Limb (tissue), 2 donors: ENCODE measurements at regions not wholly inside any gene's neighbourhood (a gene's known extent, or its start where the extent isn't known, plus 50 kb on each side); places are given as distances from the start of the nearest gene placed in this dataset.
"Not testable (repeated sequence)": the region's sequence is repeated elsewhere in the genome, so short reads cannot be mapped to it uniquely, and the experiment has no call there.

ENCODE experiments used
- DNase-seq, 2 donors: peaks; one replicate each; pipeline ENCODE4 v3.0.0-alpha.2; 2016; ENCODE audit errors: extremely low spot score in 2 of 2

- no peak for DNase-seq
Measured at GRCh38 chr2:35172687-35173086, 1182.9 kb upstream of the CRIM1 start.

GRCh38 chr2:35168351-35168750 lies 1187.2 kb upstream of the CRIM1 start:
- no peak for DNase-seq

- no peak for DNase-seq
Measured at GRCh38 chr2:35163948-35164347, 1191.6 kb upstream of the CRIM1 start.

GRCh38 chr2:35160871-35161270 lies 1194.7 kb upstream of the CRIM1 start:
- DNase-seq: no peak

- no peak for DNase-seq
Measured at GRCh38 chr2:35125871-35126270, 1229.7 kb upstream of the CRIM1 start.

GRCh38 chr2:35125278-35125677 lies 1230.3 kb upstream of the CRIM1 start:
- no peak for DNase-seq

- no peak for DNase-seq
Measured at GRCh38 chr2:35116151-35116550, 1239.4 kb upstream of the CRIM1 start.

- DNase-seq: no peak
Measured at GRCh38 chr2:35114765-35115164, 1240.8 kb upstream of the CRIM1 start.

GRCh38 chr2:35112367-35112766 lies 1243.2 kb upstream of the CRIM1 start:
- not testable (repeated sequence) for DNase-seq

GRCh38 chr2:35104309-35104708 lies 1251.3 kb upstream of the CRIM1 start:
- DNase-seq: no peak

- DNase-seq: no peak
Measured at GRCh38 chr2:35099342-35099741, 1256.2 kb upstream of the CRIM1 start.

- no peak for DNase-seq
Measured at GRCh38 chr2:35082072-35082471, 1273.5 kb upstream of the CRIM1 start.

GRCh38 chr2:35081622-35082015 lies 1274.0 kb upstream of the CRIM1 start:
- no peak for DNase-seq

- no peak for DNase-seq
Measured at GRCh38 chr2:35081001-35081621, 1274.5 kb upstream of the CRIM1 start.

GRCh38 chr2:35080231-35080910 lies 1275.2 kb upstream of the CRIM1 start:
- DNase-seq: no peak

GRCh38 chr2:35067420-35067819 lies 1288.2 kb upstream of the CRIM1 start:
- DNase-seq: no peak

- DNase-seq: no peak
Measured at GRCh38 chr2:35063836-35064235, 1291.7 kb upstream of the CRIM1 start.

GRCh38 chr2:35035883-35036282 lies 1319.7 kb upstream of the CRIM1 start:
- no peak for DNase-seq

GRCh38 chr2:35033748-35034147 lies 1321.8 kb upstream of the CRIM1 start:
- no peak for DNase-seq

GRCh38 chr2:35023545-35023944 lies 1332.0 kb upstream of the CRIM1 start:
- no peak for DNase-seq

- DNase-seq: no peak
Measured at GRCh38 chr2:35000453-35000852, 1355.1 kb upstream of the CRIM1 start.

- no peak for DNase-seq
Measured at GRCh38 chr2:34998741-34999140, 1356.8 kb upstream of the CRIM1 start.

- no peak for DNase-seq
Measured at GRCh38 chr2:34997779-34998178, 1357.8 kb upstream of the CRIM1 start.
